ENCODE measurements at regions not wholly inside any gene's neighbourhood (a gene's known extent, or its start where the extent isn't known, plus 50 kb on each side); places are given as distances from the start of the nearest gene placed in this dataset.
A peak's percentile ranks its signal among the peaks of the same experiment; 100 is the strongest.

- H3K36me3 ChIP-seq (ENCODE audit: control insufficient read depth in 4 of 4, insufficient read depth in 4 of 4, low read length in 3 of 4) = no peaks in the 10 kb centered on the region
- POLR2A ChIA-PET = no interaction called here
- 31% methylated on average over 4 of the region's 4 CpGs for WGBS (ENCODE audit: insufficient coverage)
Observed at GRCh38 chr5:68960456-68960855, 133.4 kb upstream of the SLC30A5 start.

GRCh38 chr5:68960961-68961360 is 132.9 kb upstream of the SLC30A5 start:
- Histone ChIP-seq H3K36me3 (ENCODE audit: control insufficient read depth in 4 of 4, insufficient read depth in 4 of 4, low read length in 3 of 4) (no peaks in the 10 kb centered on the region), H3K27ac (ENCODE audit: insufficient read depth in 1 of 2, low read depth in 1 of 2, low read length in 2 of 2, poor library complexity in 1 of 2, severe bottlenecking in 2 of 2) (no peak overlapping the region), H3K4me1 (ENCODE audit: control extremely low read depth in 1 of 4, control insufficient read depth in 4 of 4, insufficient read depth in 4 of 4, low read length in 3 of 4) (peaks cover 0 to 7% (median 0%) of the 10 kb centered on the region in 4 experiments), H3K27me3 (replicated peaks in 2 of 5; ENCODE audit: control insufficient read depth in 4 of 5, insufficient read depth in 5 of 5, low read length in 4 of 5) (no peaks in the 10 kb centered on the region), H3K9me3 (ENCODE audit: control extremely low read depth in 1 of 5, control insufficient read depth in 4 of 5, insufficient read depth in 2 of 5, low read depth in 1 of 5, low read length in 4 of 5) (no peaks in the 10 kb centered on the region), H3K4me3 (ENCODE audit: control insufficient read depth in 1 of 7, extremely low read depth in 1 of 7, insufficient read depth in 4 of 7, low read depth in 2 of 7, low read length in 6 of 7) (no peak overlapping the region)
- ChIA-PET CTCF (interaction anchor here (1.5 kb wide), 1 partner anchor 674 kb away, joined by 7 read pairs; no protein-coding TSS in a partner anchor), POLR2A (no interaction called here)
- WGBS (ENCODE audit: insufficient coverage) = 95% methylated on average over 6 of the region's 6 CpGs
- no peak for DNase-seq

More at GRCh38 chr5:68960456-68960855, 133.4 kb upstream of the SLC30A5 start:
- no peak overlapping the region for H3K27ac ChIP-seq (ENCODE audit: insufficient read depth in 1 of 2, low read depth in 1 of 2, low read length in 2 of 2, poor library complexity in 1 of 2, severe bottlenecking in 2 of 2)
- peak; percentile 23 to 75 (median 68) for DNase-seq
- CTCF ChIA-PET = no interaction called here
- H3K4me1 ChIP-seq (ENCODE audit: control extremely low read depth in 1 of 4, control insufficient read depth in 4 of 4, insufficient read depth in 4 of 4, low read length in 3 of 4) = peaks cover 0 to 7% (median 0%) of the 10 kb centered on the region in 4 experiments
- H3K9me3 ChIP-seq (ENCODE audit: control extremely low read depth in 1 of 5, control insufficient read depth in 4 of 5, insufficient read depth in 2 of 5, low read depth in 1 of 5, low read length in 4 of 5) = no peaks in the 10 kb centered on the region
- no peaks in the 10 kb centered on the region for H3K27me3 ChIP-seq (replicated peaks in 2 of 5; ENCODE audit: control insufficient read depth in 4 of 5, insufficient read depth in 5 of 5, low read length in 4 of 5)
- no peak overlapping the region for H3K4me3 ChIP-seq (ENCODE audit: control insufficient read depth in 1 of 7, extremely low read depth in 1 of 7, insufficient read depth in 4 of 7, low read depth in 2 of 7, low read length in 6 of 7)

- CTCF ChIA-PET = interaction anchor here (1.5 kb wide), 1 partner anchor 675 kb away, joined by 7 read pairs; no protein-coding TSS in a partner anchor
- Histone ChIP-seq H3K4me1 (ENCODE audit: control extremely low read depth in 1 of 4, control insufficient read depth in 4 of 4, insufficient read depth in 4 of 4, low read length in 3 of 4) (peaks cover 0 to 7% (median 0%) of the 10 kb centered on the region in 4 experiments), H3K27me3 (replicated peaks in 2 of 5; ENCODE audit: control insufficient read depth in 4 of 5, insufficient read depth in 5 of 5, low read length in 4 of 5) (no peaks in the 10 kb centered on the region), H3K36me3 (ENCODE audit: control insufficient read depth in 4 of 4, insufficient read depth in 4 of 4, low read length in 3 of 4) (no peaks in the 10 kb centered on the region), H3K9me3 (ENCODE audit: control extremely low read depth in 1 of 5, control insufficient read depth in 4 of 5, insufficient read depth in 2 of 5, low read depth in 1 of 5, low read length in 4 of 5) (no peaks in the 10 kb centered on the region), H3K4me3 (ENCODE audit: control insufficient read depth in 1 of 7, extremely low read depth in 1 of 7, insufficient read depth in 4 of 7, low read depth in 2 of 7, low read length in 6 of 7) (no peak overlapping the region), H3K27ac (ENCODE audit: insufficient read depth in 1 of 2, low read depth in 1 of 2, low read length in 2 of 2, poor library complexity in 1 of 2, severe bottlenecking in 2 of 2) (no peak overlapping the region)
- POLR2A ChIA-PET = no interaction called here
- WGBS (ENCODE audit: insufficient coverage) = 96% methylated on average over 5 of the region's 5 CpGs
- DNase-seq = no peak
Observed at GRCh38 chr5:68961762-68962161, 132.1 kb upstream of the SLC30A5 start.

GRCh38 chr5:68962757-68963484 is 130.9 kb upstream of the SLC30A5 start:
- WGBS (ENCODE audit: insufficient coverage) = 45% methylated on average over 15 of the region's 16 CpGs
- no peak overlapping the region for H3K27ac ChIP-seq (ENCODE audit: insufficient read depth in 1 of 2, low read depth in 1 of 2, low read length in 2 of 2, poor library complexity in 1 of 2, severe bottlenecking in 2 of 2)
- POLR2A ChIA-PET = no interaction called here
- CTCF ChIA-PET = no interaction called here
- H3K27me3 ChIP-seq (replicated peaks in 2 of 5; ENCODE audit: control insufficient read depth in 4 of 5, insufficient read depth in 5 of 5, low read length in 4 of 5) = no peaks in the 10 kb centered on the region
- no peaks in the 10 kb centered on the region for H3K36me3 ChIP-seq (ENCODE audit: control insufficient read depth in 4 of 4, insufficient read depth in 4 of 4, low read length in 3 of 4)
- H3K4me1 ChIP-seq (ENCODE audit: control extremely low read depth in 1 of 4, control insufficient read depth in 4 of 4, insufficient read depth in 4 of 4, low read length in 3 of 4) = peaks cover 0 to 7% (median 0%) of the 10 kb centered on the region in 4 experiments
- H3K4me3 ChIP-seq (ENCODE audit: control insufficient read depth in 1 of 7, extremely low read depth in 1 of 7, insufficient read depth in 4 of 7, low read depth in 2 of 7, low read length in 6 of 7) = peak overlapping the region in 1 of 7 experiments; percentile 24
- DNase-seq = peak in 2 of 3 donors; percentile 6 to 9
- H3K9me3 ChIP-seq (ENCODE audit: control extremely low read depth in 1 of 5, control insufficient read depth in 4 of 5, insufficient read depth in 2 of 5, low read depth in 1 of 5, low read length in 4 of 5) = no peaks in the 10 kb centered on the region

- H3K36me3 ChIP-seq (ENCODE audit: control insufficient read depth in 4 of 4, insufficient read depth in 4 of 4, low read length in 3 of 4) = no peaks in the 10 kb centered on the region
- no peak overlapping the region for H3K27ac ChIP-seq (ENCODE audit: insufficient read depth in 1 of 2, low read depth in 1 of 2, low read length in 2 of 2, poor library complexity in 1 of 2, severe bottlenecking in 2 of 2)
- no peak overlapping the region for H3K4me3 ChIP-seq (ENCODE audit: control insufficient read depth in 1 of 7, extremely low read depth in 1 of 7, insufficient read depth in 4 of 7, low read depth in 2 of 7, low read length in 6 of 7)
- DNase-seq = no peak
- WGBS (ENCODE audit: insufficient coverage) = 56% methylated on average over 3 of the region's 3 CpGs
- peaks cover 0 to 7% (median 0%) of the 10 kb centered on the region in 4 experiments for H3K4me1 ChIP-seq (ENCODE audit: control extremely low read depth in 1 of 4, control insufficient read depth in 4 of 4, insufficient read depth in 4 of 4, low read length in 3 of 4)
- no peaks in the 10 kb centered on the region for H3K9me3 ChIP-seq (ENCODE audit: control extremely low read depth in 1 of 5, control insufficient read depth in 4 of 5, insufficient read depth in 2 of 5, low read depth in 1 of 5, low read length in 4 of 5)
- H3K27me3 ChIP-seq (replicated peaks in 2 of 5; ENCODE audit: control insufficient read depth in 4 of 5, insufficient read depth in 5 of 5, low read length in 4 of 5) = no peaks in the 10 kb centered on the region
- POLR2A ChIA-PET = no interaction called here
- CTCF ChIA-PET = no interaction called here
Observed at GRCh38 chr5:68964679-68965078, 129.1 kb upstream of the SLC30A5 start.

GRCh38 chr5:68965926-68966325 is 127.9 kb upstream of the SLC30A5 start:
- H3K4me1 ChIP-seq (ENCODE audit: control extremely low read depth in 1 of 4, control insufficient read depth in 4 of 4, insufficient read depth in 4 of 4, low read length in 3 of 4) = peaks cover 0 to 3% (median 0%) of the 10 kb centered on the region in 4 experiments
- no peaks in the 10 kb centered on the region for H3K36me3 ChIP-seq (ENCODE audit: control insufficient read depth in 4 of 4, insufficient read depth in 4 of 4, low read length in 3 of 4)
- no peak overlapping the region for H3K27ac ChIP-seq (ENCODE audit: insufficient read depth in 1 of 2, low read depth in 1 of 2, low read length in 2 of 2, poor library complexity in 1 of 2, severe bottlenecking in 2 of 2)
- 100% methylated on average over 3 of the region's 3 CpGs for WGBS (ENCODE audit: insufficient coverage)
- no peaks in the 10 kb centered on the region for H3K9me3 ChIP-seq (ENCODE audit: control extremely low read depth in 1 of 5, control insufficient read depth in 4 of 5, insufficient read depth in 2 of 5, low read depth in 1 of 5, low read length in 4 of 5)
- no peak overlapping the region for H3K4me3 ChIP-seq (ENCODE audit: control insufficient read depth in 1 of 7, extremely low read depth in 1 of 7, insufficient read depth in 4 of 7, low read depth in 2 of 7, low read length in 6 of 7)
- DNase-seq = no peak
- H3K27me3 ChIP-seq (replicated peaks in 2 of 5; ENCODE audit: control insufficient read depth in 4 of 5, insufficient read depth in 5 of 5, low read length in 4 of 5) = no peaks in the 10 kb centered on the region
- POLR2A ChIA-PET = no interaction called here
- CTCF ChIA-PET = no interaction called here

GRCh38 chr5:68966596-68966995 is 127.2 kb upstream of the SLC30A5 start:
- ChIA-PET POLR2A (no interaction called here), CTCF (no interaction called here)
- DNase-seq = no peak
- Histone ChIP-seq H3K4me3 (ENCODE audit: control insufficient read depth in 1 of 7, extremely low read depth in 1 of 7, insufficient read depth in 4 of 7, low read depth in 2 of 7, low read length in 6 of 7) (no peak overlapping the region), H3K27me3 (replicated peaks in 2 of 5; ENCODE audit: control insufficient read depth in 4 of 5, insufficient read depth in 5 of 5, low read length in 4 of 5) (no peaks in the 10 kb centered on the region), H3K27ac (ENCODE audit: insufficient read depth in 1 of 2, low read depth in 1 of 2, low read length in 2 of 2, poor library complexity in 1 of 2, severe bottlenecking in 2 of 2) (no peak overlapping the region), H3K4me1 (ENCODE audit: control extremely low read depth in 1 of 4, control insufficient read depth in 4 of 4, insufficient read depth in 4 of 4, low read length in 3 of 4) (peaks cover 0 to 3% (median 0%) of the 10 kb centered on the region in 4 experiments), H3K36me3 (ENCODE audit: control insufficient read depth in 4 of 4, insufficient read depth in 4 of 4, low read length in 3 of 4) (no peaks in the 10 kb centered on the region), H3K9me3 (ENCODE audit: control extremely low read depth in 1 of 5, control insufficient read depth in 4 of 5, insufficient read depth in 2 of 5, low read depth in 1 of 5, low read length in 4 of 5) (no peaks in the 10 kb centered on the region)
- 100% methylated on average over 3 of the region's 5 CpGs for WGBS (ENCODE audit: insufficient coverage)

Measured in common myeloid progenitor, CD34-positive (primary cell).